Muscle of arm (tissue), 1 donor: ENCODE measurements at regions not wholly inside any gene's neighbourhood (a gene's known extent, or its start where the extent isn't known, plus 50 kb on each side); places are given as distances from the start of the nearest gene placed in this dataset.
"Not testable (repeated sequence)": the region's sequence is repeated elsewhere in the genome, so short reads cannot be mapped to it uniquely, and the experiment has no call there.

Experiments
- DNase-seq: peaks from one replicate; pipeline ENCODE4 v3.0.0-alpha.2; 2013

- DNase-seq: no peak
Observed at GRCh38 chr2:64915510-64915900, 73.7 kb upstream of the SLC1A4 start.

GRCh38 chr2:64918220-64918886, 70.8 kb upstream of the SLC1A4 start:
- DNase-seq: no peak

DNA sequence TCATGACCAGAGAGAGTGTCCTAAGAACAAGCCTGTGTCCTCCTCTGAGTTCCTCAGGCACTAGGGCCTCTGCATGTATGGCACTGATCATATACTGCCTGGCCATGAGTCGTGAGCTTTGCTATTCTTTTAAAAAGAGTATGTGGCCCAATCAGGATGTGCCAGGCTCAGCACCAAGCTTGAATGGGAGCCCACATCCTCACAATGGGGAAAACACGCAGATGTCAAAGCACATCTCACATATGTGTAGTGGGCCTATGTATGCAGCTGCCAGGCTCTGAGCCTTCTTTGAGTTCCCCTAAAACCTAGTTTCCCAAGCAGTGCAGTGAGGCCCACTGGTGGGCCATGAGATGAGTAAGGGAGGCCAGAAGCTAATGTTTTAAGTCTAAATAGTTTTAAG, 69.9 kb upstream of the SLC1A4 start:
- DNase-seq: no peak

DNA sequence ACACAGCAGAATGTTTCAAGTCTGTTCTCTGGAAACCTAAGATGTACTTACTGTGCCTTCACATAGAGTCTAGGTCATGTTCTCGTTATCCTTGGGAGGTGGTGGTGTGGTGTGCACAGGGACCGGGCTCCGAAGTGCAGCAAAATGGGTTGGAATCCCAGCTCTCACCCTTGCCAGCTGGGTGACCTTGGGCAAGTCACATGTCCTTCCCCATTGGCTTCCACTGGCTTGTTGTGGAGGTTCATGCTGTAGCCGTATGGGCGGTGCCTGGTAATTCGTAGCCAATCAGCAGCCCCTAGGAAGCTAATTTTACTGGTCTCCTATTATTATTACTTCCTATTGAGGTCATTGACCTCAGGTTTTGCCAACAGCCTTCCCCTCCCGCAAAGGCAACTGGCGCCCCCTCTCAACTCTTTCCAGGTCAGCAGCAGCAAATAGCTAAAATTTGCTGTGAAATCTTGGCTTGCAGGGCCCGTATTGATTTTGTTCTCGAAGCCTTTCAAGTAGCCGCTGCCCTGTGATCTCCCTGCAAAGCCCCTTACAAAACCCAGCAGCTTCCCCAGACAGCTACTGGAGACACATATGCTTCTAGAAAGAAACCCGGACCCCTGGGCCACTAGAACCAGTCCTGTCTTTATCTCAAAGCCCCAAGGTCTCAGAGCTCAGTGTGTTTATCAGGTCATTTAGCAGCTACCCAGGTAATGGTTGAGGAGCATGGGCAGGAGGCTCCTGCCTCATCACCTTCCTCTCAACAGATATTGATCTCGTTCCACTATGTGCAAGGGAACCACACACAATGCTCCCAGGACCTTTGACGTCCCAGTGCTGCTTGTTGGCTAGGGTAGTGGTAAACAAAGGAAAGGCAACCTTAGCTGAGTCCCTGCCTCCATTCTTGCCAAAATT, 66.5 kb upstream of the SLC1A4 start:
- DNase-seq: no peak

GRCh38 chr2:64923385-64923710, 65.9 kb upstream of the SLC1A4 start:
- no peak for DNase-seq

GRCh38 chr2:64924170-64924934, 64.8 kb upstream of the SLC1A4 start:
- no peak for DNase-seq

DNA sequence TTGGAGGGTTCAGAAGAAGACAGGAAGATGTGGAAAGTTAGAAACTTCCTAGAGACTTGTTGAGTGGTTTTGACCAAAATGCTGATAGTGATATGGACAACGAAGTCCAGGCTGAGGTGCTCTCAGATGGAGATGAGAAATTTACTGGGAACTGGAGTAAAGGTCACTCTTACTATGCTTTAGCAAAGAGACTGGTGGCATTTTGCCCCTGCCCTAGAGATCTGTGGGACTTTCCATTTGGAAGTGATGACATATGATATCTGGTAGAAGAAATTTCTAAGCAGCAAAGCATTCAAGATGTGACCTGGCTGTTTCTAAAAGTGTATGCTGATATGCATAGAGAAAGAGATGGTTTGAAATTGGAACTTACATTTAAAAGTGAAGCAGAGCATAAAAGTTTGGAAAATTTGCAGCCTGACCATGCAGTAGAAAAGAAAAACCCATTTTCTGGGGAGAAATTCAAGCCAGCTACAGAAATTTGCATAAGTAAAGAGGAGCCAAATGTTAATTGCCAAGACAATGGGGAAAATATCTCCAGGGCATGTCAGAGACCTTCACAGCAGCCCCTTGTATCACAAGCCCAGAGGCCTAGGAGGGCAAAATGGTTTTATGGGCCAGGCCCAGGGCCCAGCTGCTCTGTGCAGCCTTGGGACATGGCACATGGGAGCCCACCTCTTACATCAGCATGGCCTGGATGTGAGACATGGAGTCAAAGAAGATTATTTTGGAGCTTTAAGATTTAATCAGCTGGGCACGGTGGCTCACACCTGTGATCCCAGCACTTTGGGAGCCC, 63.1 kb upstream of the SLC1A4 start:
- not testable (repeated sequence) for DNase-seq

DNA sequence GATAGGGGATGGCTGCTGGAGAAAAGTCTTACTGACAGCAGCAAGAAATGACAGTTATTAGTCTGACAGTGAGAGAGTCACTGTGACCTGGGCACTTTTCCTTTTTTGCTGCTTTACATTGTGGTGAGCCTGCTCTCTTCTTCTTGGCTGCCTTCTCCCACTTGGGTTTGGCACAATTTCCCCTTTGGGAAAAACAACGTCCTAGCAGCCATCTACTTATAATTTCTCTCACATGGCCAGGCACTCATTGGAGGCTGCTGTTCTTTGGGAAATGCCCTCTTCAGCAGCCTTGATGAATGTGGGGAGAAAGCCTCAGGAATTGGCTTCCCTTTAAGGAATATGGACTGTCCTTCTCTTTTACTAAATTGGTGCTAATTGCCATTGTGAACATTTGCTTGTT, 60.4 kb upstream of the SLC1A4 start:
- no peak for DNase-seq

- DNase-seq: no peak
Observed at GRCh38 chr2:64929333-64929732, 59.9 kb upstream of the SLC1A4 start.

GRCh38 chr2:64930258-64930671, 58.9 kb upstream of the SLC1A4 start:
- no peak for DNase-seq

GRCh38 chr2:64931246-64932115, 57.7 kb upstream of the SLC1A4 start:
- DNase-seq: no peak

GRCh38 chr2:64932116-64932370, 57.2 kb upstream of the SLC1A4 start:
- no peak for DNase-seq

DNA sequence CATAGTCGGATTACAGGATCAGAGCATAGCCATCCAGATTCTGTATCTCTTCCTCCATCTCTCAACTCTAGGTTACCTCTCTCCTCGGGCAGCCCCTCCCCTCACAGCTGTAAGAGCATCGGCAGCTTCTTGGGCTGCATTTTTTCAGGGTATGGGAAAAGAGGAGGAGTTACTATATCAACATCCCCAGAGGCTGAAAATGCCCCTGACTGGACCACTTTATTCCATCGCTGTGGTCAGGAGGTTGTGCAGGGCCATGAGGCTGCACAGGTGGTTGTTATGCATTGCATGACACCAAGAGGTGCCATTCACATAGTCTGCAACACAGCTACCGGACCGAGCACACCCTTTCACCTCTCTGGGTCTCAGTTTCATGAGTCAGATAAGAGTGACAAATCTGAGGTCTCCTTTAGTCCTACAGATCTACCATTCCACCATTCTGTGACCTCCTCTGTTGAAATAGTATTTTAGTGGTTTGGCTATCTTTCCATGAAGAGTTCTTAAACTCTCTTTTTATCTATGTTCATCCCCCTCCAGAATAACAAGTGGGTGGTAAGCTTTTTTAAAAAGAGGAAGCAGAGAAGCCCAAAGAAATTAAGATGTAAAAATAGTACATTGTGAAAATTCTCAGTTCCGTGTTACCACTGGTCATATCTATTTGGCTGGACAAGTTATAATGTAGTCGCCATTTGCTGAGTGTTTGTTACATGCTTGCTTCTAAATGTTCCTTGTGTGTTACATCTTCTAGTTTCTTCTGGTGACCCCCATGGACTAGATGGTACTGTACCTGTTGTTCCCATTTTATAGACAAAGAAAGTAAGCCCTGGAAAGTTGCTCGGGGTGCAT, 56.6 kb upstream of the SLC1A4 start:
- no peak for DNase-seq

DNA sequence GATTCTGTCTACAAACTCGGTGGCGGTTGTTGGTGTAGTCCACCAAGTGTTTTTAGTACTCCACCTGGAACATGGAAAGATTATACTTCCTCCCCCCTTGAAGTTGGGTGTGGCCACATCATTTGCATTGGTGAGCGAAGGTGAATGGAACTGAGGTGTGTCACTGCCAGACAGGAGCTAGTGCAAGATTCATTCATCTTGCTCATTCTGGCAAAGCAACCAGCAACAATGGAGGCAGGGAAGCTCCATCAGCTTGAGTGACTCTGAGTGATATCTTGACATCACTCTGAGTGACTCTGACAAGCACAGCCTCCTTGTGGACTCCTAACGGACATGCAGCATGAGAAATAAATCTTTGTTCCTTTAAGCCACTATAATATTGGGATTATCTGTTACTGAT, 54.7 kb upstream of the SLC1A4 start:
- no peak for DNase-seq

DNA sequence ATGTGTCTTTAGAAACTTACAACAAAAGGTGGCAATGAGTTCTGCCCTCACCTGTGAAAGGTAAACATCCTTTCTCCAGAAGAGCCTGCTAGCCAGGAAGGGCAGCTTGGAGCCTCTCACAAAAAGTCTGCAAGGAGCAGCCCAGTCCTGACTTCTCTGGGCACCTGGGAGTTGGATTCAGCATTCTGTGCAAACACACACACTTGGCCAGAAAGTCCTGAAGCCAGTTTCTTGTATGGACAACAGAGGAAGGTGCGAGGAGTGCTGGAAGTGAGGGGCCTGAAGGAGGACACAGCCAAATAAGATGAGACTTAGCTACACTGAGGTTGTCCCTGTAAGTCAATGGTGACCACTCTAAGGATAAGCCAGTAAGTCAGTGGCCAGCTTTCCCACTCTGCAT, 52.4 kb upstream of the SLC1A4 start:
- no peak for DNase-seq

GRCh38 chr2:64937314-64937686, 51.9 kb upstream of the SLC1A4 start:
- DNase-seq: not testable (repeated sequence)

- DNase-seq: no peak
Observed at GRCh38 chr2:64937687-64938491, 51.3 kb upstream of the SLC1A4 start.

DNA sequence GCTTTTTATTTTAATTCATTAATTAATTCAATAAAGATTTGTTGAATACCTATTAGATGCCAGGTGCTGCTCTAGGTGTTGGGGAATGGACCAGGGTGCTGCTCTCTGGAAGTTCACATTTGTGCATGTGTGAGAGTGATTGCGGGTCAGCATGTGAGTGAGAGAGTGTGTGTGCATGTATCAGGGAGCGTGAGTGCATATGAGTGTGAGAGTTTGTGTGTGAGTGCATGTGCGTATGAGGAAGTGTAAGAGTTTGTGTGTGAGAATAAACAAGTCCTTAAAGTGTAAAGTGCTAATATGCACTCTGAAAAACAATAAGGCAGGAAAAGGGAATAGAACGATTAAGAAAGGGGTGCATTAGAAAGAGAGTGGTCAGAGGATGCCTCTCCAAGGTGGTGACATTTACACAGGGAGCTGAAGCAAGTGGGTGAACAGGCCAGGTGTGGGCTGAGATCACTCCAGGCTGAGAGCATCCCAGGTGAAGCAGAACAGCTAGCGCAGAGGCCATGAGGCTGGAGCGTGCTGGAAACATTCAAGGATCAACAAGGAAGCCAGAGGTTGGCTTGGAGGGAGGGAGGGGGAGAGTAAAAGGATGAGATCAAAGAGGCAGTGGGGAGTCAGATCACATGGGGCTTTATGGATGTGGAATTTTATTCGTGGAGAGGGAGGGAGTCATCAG, 50.5 kb upstream of the SLC1A4 start:
- DNase-seq: no peak
